ENCODE measurements at regions not wholly inside any gene's neighbourhood (a gene's known extent, or its start where the extent isn't known, plus 50 kb on each side); places are given as distances from the start of the nearest gene placed in this dataset.

DNA sequence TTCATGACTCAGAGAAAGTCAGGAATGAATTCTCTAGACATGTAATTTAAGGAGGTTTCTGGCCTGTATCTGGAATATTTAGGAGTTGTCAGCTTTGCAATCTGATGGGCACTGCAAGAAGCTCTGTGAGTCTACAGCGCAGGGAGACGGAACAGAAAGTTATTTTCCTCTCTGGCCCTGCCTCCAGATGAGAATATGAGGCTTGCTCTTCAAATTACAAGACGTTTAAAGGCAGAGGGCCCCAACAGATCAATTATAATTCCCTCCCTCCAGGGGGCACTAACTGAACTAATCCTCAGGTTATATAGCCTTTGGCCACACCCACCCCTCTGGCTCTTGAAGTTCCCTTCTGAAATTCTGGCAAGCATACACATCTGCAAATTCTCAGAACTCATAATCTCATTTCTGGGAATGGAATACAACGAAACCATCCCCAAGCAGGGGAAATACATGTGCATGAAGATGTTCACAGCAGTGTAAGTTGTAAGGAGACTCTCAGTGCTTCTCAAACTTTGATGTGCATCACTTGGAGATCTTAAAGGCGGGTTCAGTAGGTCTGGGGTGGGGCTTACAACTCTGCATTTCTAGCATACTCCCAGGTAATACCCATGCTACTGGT, 307.6 kb downstream of the CWC27 start:
- H3K27me3 ChIP-seq = no peaks in the 10 kb centered on the region
- TF ChIP-seq EP300 (IDR thresholded peaks at IDR 0.05) (no peak), POLR2A (IDR thresholded peaks at IDR 0.05; ENCODE audit: low read depth) (no peak), POLR2AphosphoS5 (IDR thresholded peaks at IDR 0.05) (no peak), CTCF (IDR thresholded peaks at IDR 0.05) (peak in 1 of 3 experiments; percentile 19)
- H3K36me3 ChIP-seq = no peaks in the 10 kb centered on the region
- no peak overlapping the region for H3K27ac ChIP-seq (replicated peaks in 1 of 4)
- peaks cover 0 to 13% (median 7%) of the 10 kb centered on the region in 4 donors for H3K4me1 ChIP-seq
- 55% methylated on average over 5 of the region's 5 CpGs for WGBS
- no peak for DNase-seq (ENCODE audit: extremely low spot score)
- intact Hi-C loops (cut with DNase I) = no loop called here
- H3K4me3 ChIP-seq = no peak overlapping the region
- H3K9me3 ChIP-seq = no peaks in the 10 kb centered on the region

GRCh38 chr5:65077653-65078052, 308.9 kb downstream of the CWC27 start:
- no peaks in the 10 kb centered on the region for H3K27me3 ChIP-seq
- intact Hi-C loops (cut with DNase I) = no loop called here
- no peak overlapping the region for H3K4me3 ChIP-seq
- no peaks in the 10 kb centered on the region for H3K9me3 ChIP-seq
- WGBS = 91% methylated on average over 4 of the region's 4 CpGs
- H3K4me1 ChIP-seq = peaks cover 0 to 13% (median 7%) of the 10 kb centered on the region in 4 donors
- no peaks in the 10 kb centered on the region for H3K36me3 ChIP-seq
- TF ChIP-seq POLR2A (IDR thresholded peaks at IDR 0.05; ENCODE audit: low read depth) = no peak
- TF ChIP-seq EP300 (IDR thresholded peaks at IDR 0.05) = no peak
- no peak for TF ChIP-seq POLR2AphosphoS5 (IDR thresholded peaks at IDR 0.05)
- TF ChIP-seq CTCF (IDR thresholded peaks at IDR 0.05) = no peak
- no peak overlapping the region for H3K27ac ChIP-seq (replicated peaks in 1 of 4)
- no peak for DNase-seq (ENCODE audit: extremely low spot score)

DNA sequence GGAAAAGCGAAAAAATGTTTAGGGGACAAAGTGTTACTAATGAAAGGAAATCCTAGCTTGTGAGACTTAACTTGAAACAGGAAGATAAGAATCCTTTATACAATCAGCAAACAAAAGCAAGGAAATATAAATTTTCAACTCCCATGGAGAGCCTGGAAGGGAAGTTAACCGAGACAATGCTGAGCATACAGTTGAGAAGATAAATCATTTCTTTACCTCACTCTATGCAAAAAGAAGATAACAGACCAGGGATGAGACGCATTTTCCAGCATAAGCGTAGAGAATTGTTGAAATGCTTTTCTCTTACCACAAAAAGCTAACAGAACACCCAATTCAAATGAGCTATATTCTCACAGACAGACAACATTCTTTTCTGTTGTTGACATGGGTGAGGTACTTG, 309.6 kb downstream of the CWC27 start:
- WGBS = 77% methylated on average over 4 of the region's 4 CpGs
- intact Hi-C loops (cut with DNase I) = no loop called here
- Histone ChIP-seq H3K36me3 (no peaks in the 10 kb centered on the region), H3K27me3 (no peaks in the 10 kb centered on the region), H3K9me3 (no peaks in the 10 kb centered on the region), H3K27ac (replicated peaks in 1 of 4) (no peak overlapping the region), H3K4me1 (peaks cover 0 to 13% (median 7%) of the 10 kb centered on the region in 4 donors), H3K4me3 (no peak overlapping the region)
- DNase-seq (ENCODE audit: extremely low spot score) = no peak
- TF ChIP-seq EP300 (IDR thresholded peaks at IDR 0.05) (no peak), POLR2AphosphoS5 (IDR thresholded peaks at IDR 0.05) (no peak), CTCF (IDR thresholded peaks at IDR 0.05) (no peak), POLR2A (IDR thresholded peaks at IDR 0.05; ENCODE audit: low read depth) (no peak)

GRCh38 chr5:65081071-65081470, 312.3 kb downstream of the CWC27 start:
- Histone ChIP-seq H3K27ac (replicated peaks in 1 of 4) (no peak overlapping the region), H3K4me1 (peaks cover 0 to 8% (median 7%) of the 10 kb centered on the region in 4 donors), H3K9me3 (no peaks in the 10 kb centered on the region), H3K4me3 (no peak overlapping the region), H3K36me3 (no peaks in the 10 kb centered on the region), H3K27me3 (no peaks in the 10 kb centered on the region)
- TF ChIP-seq CTCF (IDR thresholded peaks at IDR 0.05) = no peak
- no peak for TF ChIP-seq POLR2AphosphoS5 (IDR thresholded peaks at IDR 0.05)
- no peak for TF ChIP-seq POLR2A (IDR thresholded peaks at IDR 0.05; ENCODE audit: low read depth)
- TF ChIP-seq EP300 (IDR thresholded peaks at IDR 0.05) = no peak
- DNase-seq (ENCODE audit: extremely low spot score) = no peak
- intact Hi-C loops (cut with DNase I) = no loop called here
